SH-SY5Y (cell line): ENCODE measurements at regions not wholly inside any gene's neighbourhood (a gene's known extent, or its start where the extent isn't known, plus 50 kb on each side); places are given as distances from the start of the nearest gene placed in this dataset.

Source experiments
- GATA2 ChIP-seq: IDR thresholded peaks from 2 replicates; pipeline ENCODE4 v1.6.1; 2011; ENCODE audit warnings: mild to moderate bottlenecking, low read depth, low read length
- GATA3 ChIP-seq: IDR thresholded peaks from 2 replicates; pipeline ENCODE4 v1.6.1; 2011; ENCODE audit warnings: low read depth, mild to moderate bottlenecking, low read length, moderate library complexity

- TF ChIP-seq GATA3, result no peak
- no peak for TF ChIP-seq GATA2
Measured at GRCh38 chr15:29611057-29611456, 211.2 kb downstream of the TJP1 start.
